ENCODE measurements at regions not wholly inside any gene's neighbourhood (a gene's known extent, or its start where the extent isn't known, plus 50 kb on each side); places are given as distances from the start of the nearest gene placed in this dataset.

DNA sequence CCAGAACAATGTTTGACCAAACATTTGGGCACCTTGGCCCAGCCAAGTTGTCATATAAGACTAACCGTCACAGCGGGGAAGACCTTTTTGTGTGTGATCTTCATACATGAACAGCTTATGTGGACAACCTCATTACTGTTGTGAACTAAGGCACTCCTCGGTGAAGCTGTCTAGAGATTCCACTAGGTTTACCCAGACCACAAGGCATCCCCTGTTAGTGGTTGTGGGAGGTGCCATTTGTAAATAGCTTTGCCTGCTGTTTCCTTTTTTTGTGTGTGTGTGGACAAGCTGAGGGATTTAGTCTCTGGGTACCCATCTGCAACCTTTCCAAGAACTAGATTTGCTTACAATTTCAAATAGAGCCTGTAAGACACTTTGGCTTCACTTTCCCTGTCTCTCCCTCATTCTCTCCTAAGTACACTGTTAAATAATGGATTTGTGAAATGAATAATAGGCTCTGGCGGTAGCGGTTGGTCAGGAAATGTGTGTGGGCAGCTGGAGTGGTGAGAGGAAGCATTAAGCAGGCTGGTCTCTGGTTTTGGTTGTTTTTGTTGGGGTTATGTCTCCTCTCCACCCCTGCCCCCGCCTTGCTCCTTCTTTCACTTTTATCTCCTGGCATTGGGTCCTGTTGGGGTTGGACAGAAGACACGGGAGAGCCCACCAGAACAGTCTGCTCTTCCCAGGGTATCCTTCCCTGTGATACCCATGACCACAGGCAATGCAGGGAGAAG, 727.6 kb downstream of the VRK1 start:
- ChIA-PET POLR2A (no interaction called here), CTCF (no interaction called here)
- Histone ChIP-seq H3K36me3 (ENCODE audit: control insufficient read depth, insufficient read depth, low read length) (no peaks in the 10 kb centered on the region), H3K9me3 (no peaks in the 10 kb centered on the region), H3K27me3 (replicated peaks; ENCODE audit: control insufficient read depth, insufficient read depth, low read length) (no peaks in the 10 kb centered on the region), H3K4me3 (ENCODE audit: low read depth, low read length) (no peak overlapping the region), H3K4me1 (no peaks in the 10 kb centered on the region)
- Mint-ChIP-seq H3K27ac (ENCODE audit: unreplicated experiment) (no peak overlapping the region), H3K4me3 (ENCODE audit: unreplicated experiment) (no peak overlapping the region), H3K9me3 (ENCODE audit: unreplicated experiment) (peaks cover 17% of the 10 kb centered on the region), H3K4me1 (ENCODE audit: low read depth, unreplicated experiment) (no peaks in the 10 kb centered on the region), H3K27me3 (ENCODE audit: insufficient read depth, unreplicated experiment) (no peaks in the 10 kb centered on the region), H3K36me3 (ENCODE audit: insufficient read depth, unreplicated experiment) (no peaks in the 10 kb centered on the region)
- TF ChIP-seq, protein P1, sequence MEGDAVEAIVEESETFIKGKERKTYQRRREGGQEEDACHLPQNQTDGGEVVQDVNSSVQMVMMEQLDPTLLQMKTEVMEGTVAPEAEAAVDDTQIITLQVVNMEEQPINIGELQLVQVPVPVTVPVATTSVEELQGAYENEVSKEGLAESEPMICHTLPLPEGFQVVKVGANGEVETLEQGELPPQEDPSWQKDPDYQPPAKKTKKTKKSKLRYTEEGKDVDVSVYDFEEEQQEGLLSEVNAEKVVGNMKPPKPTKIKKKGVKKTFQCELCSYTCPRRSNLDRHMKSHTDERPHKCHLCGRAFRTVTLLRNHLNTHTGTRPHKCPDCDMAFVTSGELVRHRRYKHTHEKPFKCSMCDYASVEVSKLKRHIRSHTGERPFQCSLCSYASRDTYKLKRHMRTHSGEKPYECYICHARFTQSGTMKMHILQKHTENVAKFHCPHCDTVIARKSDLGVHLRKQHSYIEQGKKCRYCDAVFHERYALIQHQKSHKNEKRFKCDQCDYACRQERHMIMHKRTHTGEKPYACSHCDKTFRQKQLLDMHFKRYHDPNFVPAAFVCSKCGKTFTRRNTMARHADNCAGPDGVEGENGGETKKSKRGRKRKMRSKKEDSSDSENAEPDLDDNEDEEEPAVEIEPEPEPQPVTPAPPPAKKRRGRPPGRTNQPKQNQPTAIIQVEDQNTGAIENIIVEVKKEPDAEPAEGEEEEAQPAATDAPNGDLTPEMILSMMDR (IDR thresholded peaks at IDR 0.05; ENCODE audit: insufficient read depth in 1 of 2, low read depth in 1 of 2, low read length in 1 of 2, severe bottlenecking in 1 of 2, unreplicated experiment in 1 of 2): no peak
- no peak for DNase-seq
- intact Hi-C loops (cut with micrococcal nuclease; ENCODE audit: unreplicated experiment): no loop called here
- no TSS peak for BruUV-seq (replicated peaks)

DNA sequence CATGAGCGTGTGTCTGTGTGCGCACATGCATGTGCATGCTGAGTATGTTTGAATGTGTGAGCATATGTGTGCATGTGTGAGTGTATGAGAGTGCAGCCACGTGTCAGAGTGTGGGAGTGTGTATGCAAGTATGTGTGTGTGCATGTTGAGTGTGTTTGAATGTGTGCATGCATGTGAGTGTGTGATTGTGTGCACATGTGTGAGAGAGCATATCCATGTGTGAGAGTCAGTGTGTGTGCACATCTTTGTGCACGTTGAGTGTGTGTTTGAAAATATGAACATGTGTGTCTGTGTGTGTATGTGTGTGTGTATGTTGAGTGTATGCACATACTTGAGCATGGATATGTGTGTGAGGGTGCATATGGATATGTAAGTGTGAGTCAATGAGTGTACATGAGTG, 730.8 kb downstream of the VRK1 start:
- Histone ChIP-seq H3K4me1 (no peaks in the 10 kb centered on the region), H3K27me3 (replicated peaks; ENCODE audit: control insufficient read depth, insufficient read depth, low read length) (no peaks in the 10 kb centered on the region), H3K4me3 (ENCODE audit: low read depth, low read length) (no peak overlapping the region), H3K36me3 (ENCODE audit: control insufficient read depth, insufficient read depth, low read length) (no peaks in the 10 kb centered on the region), H3K9me3 (no peaks in the 10 kb centered on the region)
- intact Hi-C loops (cut with micrococcal nuclease; ENCODE audit: unreplicated experiment): no loop called here
- TF ChIP-seq, protein P1 (IDR thresholded peaks at IDR 0.05; ENCODE audit: insufficient read depth in 1 of 2, low read depth in 1 of 2, low read length in 1 of 2, severe bottlenecking in 1 of 2, unreplicated experiment in 1 of 2): no peak
- H3K27me3 Mint-ChIP-seq (ENCODE audit: insufficient read depth, unreplicated experiment): no peaks in the 10 kb centered on the region
- H3K4me1 Mint-ChIP-seq (ENCODE audit: low read depth, unreplicated experiment): no peaks in the 10 kb centered on the region
- no peaks in the 10 kb centered on the region for H3K36me3 Mint-ChIP-seq (ENCODE audit: insufficient read depth, unreplicated experiment)
- no peak overlapping the region for H3K4me3 Mint-ChIP-seq (ENCODE audit: unreplicated experiment)
- no peak for DNase-seq
- no TSS peak for BruUV-seq (replicated peaks)
- H3K9me3 Mint-ChIP-seq (ENCODE audit: unreplicated experiment): peaks cover 3% of the 10 kb centered on the region
- ChIA-PET CTCF (no interaction called here), POLR2A (no interaction called here)
- no peak overlapping the region for H3K27ac Mint-ChIP-seq (ENCODE audit: unreplicated experiment)

DNA sequence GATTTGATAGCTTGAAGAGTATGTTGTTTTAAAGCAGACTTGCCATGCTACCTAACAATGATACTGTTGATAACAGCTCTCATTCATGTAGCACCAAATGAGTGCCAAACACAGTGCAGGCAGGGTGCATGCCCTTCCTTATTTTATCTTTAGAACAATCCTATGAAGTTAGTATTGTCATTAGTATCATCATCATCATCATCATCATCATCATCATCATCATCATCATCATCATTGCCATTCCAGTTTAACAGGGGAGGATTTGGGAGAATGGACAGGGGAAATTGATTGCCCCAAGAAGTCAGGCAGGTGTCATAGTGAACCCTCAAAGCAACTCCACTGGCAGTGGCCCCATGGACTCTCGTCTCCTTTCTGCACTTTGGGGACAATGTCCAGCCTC, 734.9 kb downstream of the VRK1 start:
- BruUV-seq (replicated peaks): no TSS peak
- intact Hi-C loops (cut with micrococcal nuclease; ENCODE audit: unreplicated experiment): no loop called here
- CTCF ChIA-PET: no interaction called here

More for the DNA sequence above, 734.9 kb downstream of the VRK1 start:
- H3K4me1 Mint-ChIP-seq (ENCODE audit: low read depth, unreplicated experiment): no peaks in the 10 kb centered on the region
- no peaks in the 10 kb centered on the region for H3K36me3 ChIP-seq (ENCODE audit: control insufficient read depth, insufficient read depth, low read length)
- no peak overlapping the region for H3K4me3 ChIP-seq (ENCODE audit: low read depth, low read length)
- no peak overlapping the region for H3K4me3 Mint-ChIP-seq (ENCODE audit: unreplicated experiment)
- peaks cover 4% of the 10 kb centered on the region for H3K27me3 Mint-ChIP-seq (ENCODE audit: insufficient read depth, unreplicated experiment)
- no peaks in the 10 kb centered on the region for H3K9me3 Mint-ChIP-seq (ENCODE audit: unreplicated experiment)
- H3K9me3 ChIP-seq: no peaks in the 10 kb centered on the region
- TF ChIP-seq, protein P1 (IDR thresholded peaks at IDR 0.05; ENCODE audit: insufficient read depth in 1 of 2, low read depth in 1 of 2, low read length in 1 of 2, severe bottlenecking in 1 of 2, unreplicated experiment in 1 of 2): no peak
- POLR2A ChIA-PET: no interaction called here
- H3K27me3 ChIP-seq (replicated peaks; ENCODE audit: control insufficient read depth, insufficient read depth, low read length): no peaks in the 10 kb centered on the region
- DNase-seq: no peak
- no peak overlapping the region for H3K27ac Mint-ChIP-seq (ENCODE audit: unreplicated experiment)
- H3K36me3 Mint-ChIP-seq (ENCODE audit: insufficient read depth, unreplicated experiment): no peaks in the 10 kb centered on the region
- H3K4me1 ChIP-seq: no peaks in the 10 kb centered on the region

All from Caco-2 (cell line).